Neural cell (in vitro differentiated cells): ENCODE measurements at regions not wholly inside any gene's neighbourhood (a gene's known extent, or its start where the extent isn't known, plus 50 kb on each side); places are given as distances from the start of the nearest gene placed in this dataset.

Experiments used
- H2AFZ ChIP-seq: fragments of 200-600, 300-800 bp; sonication (generic), shearing (Covaris generic); 2 replicates; pipeline ENCODE4 v1.6.0; 2014; ENCODE audit warnings: low read depth, mild to moderate bottlenecking, antibody characterized with exemption, low read length, moderate library complexity
- H3F3A ChIP-seq: fragments of 200-600 bp; shearing (Covaris generic); 2 replicates; pipeline ENCODE4 v1.6.1; 2016; ENCODE audit warnings: mild to moderate bottlenecking, moderate library complexity, mixed read lengths, antibody characterized with exemption, low read length; ENCODE audit not compliant: insufficient read depth, poor library complexity, severe bottlenecking
- H3K27ac ChIP-seq: fragments of 200-600, 300-800 bp; sonication (generic), shearing (Covaris generic); 2 replicates; pipeline ENCODE4 v1.5.1; 2014; ENCODE audit warnings: mild to moderate bottlenecking, low read length, moderate library complexity
- H3K27me3 ChIP-seq: fragments of 300-800, 200-600 bp; sonication (generic), shearing (Covaris generic); 2 replicates; pipeline ENCODE4 v1.6.0; 2014; ENCODE audit warnings: mild to moderate bottlenecking, low read depth, low read length, moderate library complexity; ENCODE audit not compliant: insufficient read depth
- H3K36me3 ChIP-seq: fragments of 300-800, 200-600 bp; sonication (generic), shearing (Covaris generic); 2 replicates; pipeline ENCODE4 v1.5.1; 2014; ENCODE audit warnings: mild to moderate bottlenecking, antibody characterized with exemption, low read length, moderate library complexity; ENCODE audit not compliant: insufficient read depth
- H3K4me2 ChIP-seq: fragments of 300-800, 200-600 bp; sonication (generic), shearing (Covaris generic); 2 replicates; pipeline ENCODE4 v1.6.0; 2014; ENCODE audit warnings: mild to moderate bottlenecking, low read length
- H3K4me3 ChIP-seq: fragments of 300-800, 200-600 bp; sonication (generic), shearing (Covaris generic); 2 replicates; pipeline ENCODE4 v1.5.1; 2014; ENCODE audit warnings: mild to moderate bottlenecking, low read length, moderate library complexity
- H3K79me2 ChIP-seq: fragments of 200-600 bp; shearing (Covaris generic); replicated peaks from 2 replicates; pipeline ENCODE4 v1.6.0; 2014; ENCODE audit warnings: mild to moderate bottlenecking, low read length, moderate library complexity; ENCODE audit not compliant: insufficient read depth
- H3K9ac ChIP-seq: fragments of 300-800, 200-600 bp; sonication (generic), shearing (Covaris generic); 2 replicates; pipeline ENCODE4 v1.6.1; 2016; ENCODE audit warnings: mild to moderate bottlenecking, low read length, mixed read lengths
- H3K9me2 ChIP-seq: fragments of 200-600 bp; shearing (Covaris generic); 2 replicates; pipeline ENCODE4 v1.6.1; 2016; ENCODE audit warnings: mild to moderate bottlenecking, low read length, mixed read lengths; ENCODE audit not compliant: insufficient read depth
- H3K9me3 ChIP-seq: fragments of 200-600, 300-800 bp; sonication (generic), shearing (Covaris generic); 2 replicates; pipeline ENCODE4 v1.6.1; 2016; ENCODE audit warnings: mild to moderate bottlenecking, mixed run types, low read length, moderate library complexity, mixed read lengths
- H4K20me1 ChIP-seq: fragments of 200-600 bp; shearing (Covaris generic); 2 replicates; pipeline ENCODE4 v1.6.1; 2016; ENCODE audit warnings: mild to moderate bottlenecking, mixed run types; ENCODE audit not compliant: insufficient read depth
- CTCF ChIP-seq: fragments of 450-650 bp; IDR thresholded peaks from 2 replicates; pipeline ENCODE4 v1.5.1; 2014; ENCODE audit warnings: antibody characterized with exemption, mild to moderate bottlenecking, moderate library complexity; ENCODE audit not compliant: poor library complexity, severe bottlenecking
- EP300 ChIP-seq: fragments of 450-650 bp; conservative IDR thresholded peaks from 2 replicates; pipeline ENCODE4 v1.6.1; 2014; ENCODE audit warnings: antibody characterized with exemption, mild to moderate bottlenecking, moderate library complexity; ENCODE audit not compliant: poor library complexity, severe bottlenecking
- EZH2 ChIP-seq: fragments of 200-600, 300-800 bp; shearing (Covaris generic), sonication (generic); IDR thresholded peaks from 2 replicates; pipeline ENCODE4 v1.6.1; 2014; ENCODE audit warnings: antibody characterized with exemption, low read length, borderline replicate concordance, mild to moderate bottlenecking; ENCODE audit not compliant: insufficient read depth, poor library complexity, severe bottlenecking
- MXI1 ChIP-seq: fragments of 450-650 bp; conservative IDR thresholded peaks from 2 replicates; pipeline ENCODE4 v1.6.1; 2014; ENCODE audit warnings: antibody characterized with exemption, mild to moderate bottlenecking; ENCODE audit not compliant: poor library complexity, severe bottlenecking
- POLR2AphosphoS5 ChIP-seq: IDR thresholded peaks from 2 replicates; pipeline ENCODE4 v1.6.1; 2012
- RAD21 ChIP-seq: fragments of 450-650 bp; conservative IDR thresholded peaks from 2 replicates; pipeline ENCODE4 v1.6.1; 2014; ENCODE audit warnings: antibody characterized with exemption, mild to moderate bottlenecking, moderate library complexity
- SMC3 ChIP-seq: fragments of 450-650 bp; conservative IDR thresholded peaks from 2 replicates; pipeline ENCODE4 v1.6.1; 2014; ENCODE audit warnings: antibody characterized with exemption, mild to moderate bottlenecking, moderate library complexity; ENCODE audit not compliant: poor library complexity
- TAF1 ChIP-seq: IDR thresholded peaks from 2 replicates; pipeline ENCODE4 v1.6.1; 2012; ENCODE audit warnings: low read depth
- TF ChIP-seq, protein P1 (sequence below): IDR thresholded peaks from 2 replicates; pipeline ENCODE4 v1.6.1; 2012; ENCODE audit warnings: borderline replicate concordance

GRCh38 chr16:50991006-50991405, 160.1 kb downstream of the SALL1 start:
- Histone ChIP-seq H3K27me3 (peaks cover 2% of the 10 kb centered on the region), H2AFZ (no peak overlapping the region), H3K79me2 (no peaks in the 10 kb centered on the region), H3K4me3 (no peak overlapping the region), H3F3A (no peaks in the 10 kb centered on the region), H3K36me3 (no peaks in the 10 kb centered on the region), H4K20me1 (no peaks in the 10 kb centered on the region), H3K9me3 (no peaks in the 10 kb centered on the region), H3K4me2 (no peak overlapping the region), H3K9ac (no peak overlapping the region), H3K9me2 (no peaks in the 10 kb centered on the region), H3K27ac (no peak overlapping the region)
- TF ChIP-seq RAD21, result no peak
- no peak for TF ChIP-seq EZH2
- no peak for TF ChIP-seq EP300
- TF ChIP-seq, protein P1, sequence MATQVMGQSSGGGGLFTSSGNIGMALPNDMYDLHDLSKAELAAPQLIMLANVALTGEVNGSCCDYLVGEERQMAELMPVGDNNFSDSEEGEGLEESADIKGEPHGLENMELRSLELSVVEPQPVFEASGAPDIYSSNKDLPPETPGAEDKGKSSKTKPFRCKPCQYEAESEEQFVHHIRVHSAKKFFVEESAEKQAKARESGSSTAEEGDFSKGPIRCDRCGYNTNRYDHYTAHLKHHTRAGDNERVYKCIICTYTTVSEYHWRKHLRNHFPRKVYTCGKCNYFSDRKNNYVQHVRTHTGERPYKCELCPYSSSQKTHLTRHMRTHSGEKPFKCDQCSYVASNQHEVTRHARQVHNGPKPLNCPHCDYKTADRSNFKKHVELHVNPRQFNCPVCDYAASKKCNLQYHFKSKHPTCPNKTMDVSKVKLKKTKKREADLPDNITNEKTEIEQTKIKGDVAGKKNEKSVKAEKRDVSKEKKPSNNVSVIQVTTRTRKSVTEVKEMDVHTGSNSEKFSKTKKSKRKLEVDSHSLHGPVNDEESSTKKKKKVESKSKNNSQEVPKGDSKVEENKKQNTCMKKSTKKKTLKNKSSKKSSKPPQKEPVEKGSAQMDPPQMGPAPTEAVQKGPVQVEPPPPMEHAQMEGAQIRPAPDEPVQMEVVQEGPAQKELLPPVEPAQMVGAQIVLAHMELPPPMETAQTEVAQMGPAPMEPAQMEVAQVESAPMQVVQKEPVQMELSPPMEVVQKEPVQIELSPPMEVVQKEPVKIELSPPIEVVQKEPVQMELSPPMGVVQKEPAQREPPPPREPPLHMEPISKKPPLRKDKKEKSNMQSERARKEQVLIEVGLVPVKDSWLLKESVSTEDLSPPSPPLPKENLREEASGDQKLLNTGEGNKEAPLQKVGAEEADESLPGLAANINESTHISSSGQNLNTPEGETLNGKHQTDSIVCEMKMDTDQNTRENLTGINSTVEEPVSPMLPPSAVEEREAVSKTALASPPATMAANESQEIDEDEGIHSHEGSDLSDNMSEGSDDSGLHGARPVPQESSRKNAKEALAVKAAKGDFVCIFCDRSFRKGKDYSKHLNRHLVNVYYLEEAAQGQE, result no peak
- TF ChIP-seq CTCF, result no peak
- TF ChIP-seq MXI1, result no peak
- TF ChIP-seq POLR2AphosphoS5, result no peak
- no peak for TF ChIP-seq TAF1
- no peak for TF ChIP-seq SMC3

GRCh38 chr16:50989047-50989446, 162.0 kb downstream of the SALL1 start:
- Histone ChIP-seq H2AFZ (no peak overlapping the region), H3K9me3 (no peaks in the 10 kb centered on the region), H3K4me2 (no peak overlapping the region), H3K79me2 (no peaks in the 10 kb centered on the region), H3K27me3 (no peaks in the 10 kb centered on the region), H3K36me3 (no peaks in the 10 kb centered on the region), H3K27ac (no peak overlapping the region), H3F3A (no peaks in the 10 kb centered on the region), H4K20me1 (no peaks in the 10 kb centered on the region), H3K9ac (no peak overlapping the region), H3K9me2 (no peaks in the 10 kb centered on the region), H3K4me3 (no peak overlapping the region)
- TF ChIP-seq, protein P1, result no peak
- TF ChIP-seq SMC3, result no peak
- no peak for TF ChIP-seq MXI1
- no peak for TF ChIP-seq CTCF
- no peak for TF ChIP-seq TAF1
- TF ChIP-seq POLR2AphosphoS5, result no peak
- TF ChIP-seq RAD21, result no peak
- no peak for TF ChIP-seq EZH2
- no peak for TF ChIP-seq EP300
